ACC112 (cell line): ENCODE measurements at regions not wholly inside any gene's neighbourhood (a gene's known extent, or its start where the extent isn't known, plus 50 kb on each side); places are given as distances from the start of the nearest gene placed in this dataset.

Source experiments
- H2AFZ ChIP-seq: fragments of 200-600 bp; sonication (generic); one replicate; pipeline ENCODE4 v1.6.0; 2017; ENCODE audit warnings: antibody characterized with exemption, low read length; ENCODE audit not compliant: unreplicated experiment
- H3K27ac ChIP-seq: fragments of 200-600 bp; sonication (generic); 2 replicates; pipeline ENCODE4 v1.5.1; 2014; ENCODE audit warnings: low read depth, mild to moderate bottlenecking, antibody characterized with exemption, low read length, moderate library complexity
- H3K27me3 ChIP-seq: fragments of 200-600 bp; sonication (generic); 2 replicates; pipeline ENCODE4 v1.6.1; 2014; ENCODE audit warnings: mild to moderate bottlenecking, antibody characterized with exemption, low read length, moderate library complexity, mixed read lengths; ENCODE audit not compliant: insufficient read depth
- H3K36me3 ChIP-seq: fragments of 200-600 bp; sonication (generic); 2 replicates; pipeline ENCODE4 v1.6.1; 2016; ENCODE audit warnings: mild to moderate bottlenecking, antibody characterized with exemption, low read length, moderate library complexity, mixed read lengths; ENCODE audit not compliant: insufficient read depth
- H3K4me1 ChIP-seq: fragments of 200-600 bp; sonication (generic); one replicate; pipeline ENCODE4 v1.6.1; 2016; ENCODE audit warnings: low read length, mixed read lengths; ENCODE audit not compliant: insufficient read depth, unreplicated experiment, control insufficient read depth
- H3K4me3 ChIP-seq: fragments of 200-600 bp; sonication (generic); 2 replicates; pipeline ENCODE4 v1.5.1; 2014; ENCODE audit warnings: mild to moderate bottlenecking, low read depth, low read length
- H3K79me2 ChIP-seq: fragments of 200-600 bp; sonication (generic); one replicate; pipeline ENCODE4 v1.6.0; 2016; ENCODE audit warnings: low read length; ENCODE audit not compliant: control insufficient read depth, unreplicated experiment, insufficient read depth

DNA sequence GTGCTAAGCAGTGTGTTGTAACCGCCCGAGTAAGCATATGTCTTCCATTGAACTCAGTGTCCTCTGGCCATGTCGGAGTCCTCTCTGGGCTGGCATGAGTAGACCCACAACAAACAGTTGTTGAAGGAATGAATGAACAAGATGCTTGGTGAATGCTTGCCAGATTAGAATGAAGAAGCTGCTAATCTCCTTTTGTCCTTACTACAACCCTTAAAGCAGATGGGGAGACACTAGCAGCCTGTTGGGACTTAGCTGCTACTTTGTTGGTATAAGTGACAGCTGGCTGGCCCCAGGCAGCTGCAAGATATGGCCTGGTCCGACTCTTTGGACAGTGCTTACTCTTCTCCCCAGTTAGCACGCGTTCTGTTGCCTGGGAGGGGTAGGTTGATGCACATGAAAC lies 370.1 kb downstream of the RPS24 start:
- H3K27me3 ChIP-seq, result peaks cover 52% of the 10 kb centered on the region
- no peaks in the 10 kb centered on the region for H3K79me2 ChIP-seq
- no peaks in the 10 kb centered on the region for H3K36me3 ChIP-seq
- no peak overlapping the region for H3K4me3 ChIP-seq
- H2AFZ ChIP-seq, result no peak overlapping the region
- no peak overlapping the region for H3K27ac ChIP-seq
- H3K4me1 ChIP-seq, result no peaks in the 10 kb centered on the region

DNA sequence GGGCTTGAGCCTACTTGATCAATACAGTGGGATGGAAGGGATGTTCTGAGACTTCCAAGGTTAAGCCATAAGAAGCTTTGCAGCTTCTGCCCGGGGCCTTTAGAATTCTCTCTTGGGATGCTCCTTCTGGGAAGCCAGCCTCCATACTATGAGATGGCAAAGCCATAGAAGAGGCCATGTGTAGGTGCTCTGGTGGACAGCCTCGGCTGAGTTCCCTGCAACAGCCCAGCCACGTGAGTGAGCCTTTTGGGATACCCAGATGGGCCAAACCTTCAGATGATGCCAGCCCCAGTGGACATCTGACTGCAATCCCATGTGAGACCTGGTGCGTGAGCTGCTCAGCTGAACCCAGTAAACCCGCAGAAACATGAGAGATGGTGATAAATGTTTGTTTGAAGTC lies 370.6 kb downstream of the RPS24 start:
- H3K79me2 ChIP-seq, result no peaks in the 10 kb centered on the region
- H2AFZ ChIP-seq, result no peak overlapping the region
- H3K36me3 ChIP-seq, result no peaks in the 10 kb centered on the region
- H3K4me1 ChIP-seq, result no peaks in the 10 kb centered on the region
- H3K27ac ChIP-seq, result no peak overlapping the region
- no peak overlapping the region for H3K4me3 ChIP-seq
- peaks cover 52% of the 10 kb centered on the region for H3K27me3 ChIP-seq

DNA sequence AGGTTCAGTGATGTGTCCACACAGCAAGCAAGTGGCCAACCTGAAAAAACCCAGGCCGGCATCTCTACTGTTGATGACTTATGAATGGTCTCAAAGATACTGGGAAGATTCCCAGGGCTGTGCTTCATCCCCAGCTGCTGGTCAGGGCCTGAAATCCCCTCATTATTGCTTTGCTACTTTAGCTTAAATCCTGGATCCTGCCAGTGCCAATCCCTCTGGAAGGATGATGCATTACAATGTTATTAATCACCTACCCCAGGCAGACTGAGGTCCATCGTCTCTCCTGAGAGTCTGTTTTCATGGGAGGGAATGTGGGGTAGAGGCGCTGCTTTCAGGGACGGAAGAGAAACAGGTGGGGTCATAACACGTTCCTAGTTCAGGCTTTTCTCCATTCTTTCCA lies 371.6 kb downstream of the RPS24 start:
- Histone ChIP-seq H2AFZ (no peak overlapping the region), H3K4me1 (no peaks in the 10 kb centered on the region), H3K36me3 (no peaks in the 10 kb centered on the region), H3K79me2 (no peaks in the 10 kb centered on the region), H3K27ac (no peak overlapping the region), H3K27me3 (peaks cover 46% of the 10 kb centered on the region), H3K4me3 (no peak overlapping the region)

DNA sequence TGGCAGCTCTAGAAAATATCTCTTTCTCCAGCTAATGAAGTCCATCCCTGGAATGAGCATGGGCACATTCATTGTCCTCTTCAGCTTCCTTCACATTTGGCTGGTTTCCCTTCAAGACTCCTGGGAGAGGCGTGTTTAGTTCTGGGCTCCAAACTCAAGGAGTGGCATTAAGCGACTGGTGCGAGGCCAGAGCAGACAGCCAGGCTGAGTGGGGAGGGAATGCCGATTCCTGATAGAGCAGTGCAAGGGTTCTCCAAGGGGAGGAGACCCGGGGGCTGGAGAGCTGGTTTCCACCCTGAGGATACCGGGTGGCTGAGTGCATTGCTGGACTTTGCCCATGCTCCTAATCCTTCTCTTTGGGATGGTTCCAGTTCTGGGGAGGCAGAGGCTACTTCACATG lies 372.1 kb downstream of the RPS24 start:
- Histone ChIP-seq H3K36me3 (no peaks in the 10 kb centered on the region), H3K4me1 (no peaks in the 10 kb centered on the region), H3K79me2 (no peaks in the 10 kb centered on the region), H2AFZ (no peak overlapping the region), H3K27ac (no peak overlapping the region), H3K4me3 (no peak overlapping the region), H3K27me3 (peaks cover 42% of the 10 kb centered on the region)

DNA sequence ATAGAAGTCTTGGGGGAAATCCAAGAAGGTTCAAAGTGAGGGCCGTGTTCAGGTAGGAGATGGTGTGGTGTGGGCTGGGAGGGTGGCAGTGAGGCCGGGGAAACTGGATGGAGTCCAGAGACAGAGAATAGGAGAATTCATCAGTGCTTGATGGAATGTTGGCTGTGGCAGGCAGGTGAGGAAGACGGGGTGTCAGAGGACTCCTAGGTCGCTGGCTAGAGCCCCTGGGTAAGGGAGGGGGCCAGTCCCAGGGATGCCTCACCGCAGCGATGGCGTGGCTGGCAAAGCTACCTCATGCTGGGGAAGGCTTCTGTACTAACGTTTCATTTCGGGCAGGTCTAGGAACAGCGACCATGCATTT lies 373.0 kb downstream of the RPS24 start:
- H3K79me2 ChIP-seq, result no peaks in the 10 kb centered on the region
- no peak overlapping the region for H3K27ac ChIP-seq
- no peak overlapping the region for H2AFZ ChIP-seq
- no peaks in the 10 kb centered on the region for H3K36me3 ChIP-seq
- H3K27me3 ChIP-seq, result peaks cover 42% of the 10 kb centered on the region
- no peaks in the 10 kb centered on the region for H3K4me1 ChIP-seq
- H3K4me3 ChIP-seq, result no peak overlapping the region

DNA sequence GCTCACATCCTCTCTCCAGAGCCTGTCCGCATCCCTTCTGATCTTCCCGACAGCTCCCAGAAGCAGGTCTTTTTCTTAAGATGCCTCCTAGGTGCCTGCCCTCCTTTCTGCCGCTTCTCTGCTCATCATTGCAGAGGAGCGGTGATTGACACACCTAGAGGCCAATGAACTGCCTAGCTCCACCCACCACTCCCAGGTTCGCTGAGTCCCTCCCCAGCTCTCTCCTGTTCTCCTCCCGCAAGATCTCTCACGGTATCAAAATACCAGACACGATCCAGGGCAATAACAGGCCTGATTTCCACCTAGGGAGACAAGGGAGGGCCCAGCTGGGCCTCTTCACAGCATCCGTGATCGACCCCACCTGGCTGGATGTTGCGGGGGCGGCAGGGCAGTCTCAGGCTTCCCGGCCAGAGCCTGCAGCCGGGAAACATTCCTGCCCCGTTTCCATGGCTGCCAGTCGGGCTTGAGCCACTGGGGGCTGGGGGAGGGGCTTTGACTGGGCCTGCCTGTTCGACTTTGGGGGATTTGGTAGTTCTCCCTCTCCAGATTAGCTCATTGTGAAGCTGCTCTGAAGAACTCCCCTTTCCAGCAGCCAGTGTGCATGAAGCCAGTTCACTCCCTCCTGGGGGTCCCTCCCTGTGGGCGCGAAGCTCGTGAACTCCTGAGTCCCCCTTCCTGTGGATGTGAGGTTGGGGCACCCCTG lies 373.5 kb downstream of the RPS24 start:
- H2AFZ ChIP-seq, result no peak overlapping the region
- no peak overlapping the region for H3K4me3 ChIP-seq
- no peak overlapping the region for H3K27ac ChIP-seq

DNA sequence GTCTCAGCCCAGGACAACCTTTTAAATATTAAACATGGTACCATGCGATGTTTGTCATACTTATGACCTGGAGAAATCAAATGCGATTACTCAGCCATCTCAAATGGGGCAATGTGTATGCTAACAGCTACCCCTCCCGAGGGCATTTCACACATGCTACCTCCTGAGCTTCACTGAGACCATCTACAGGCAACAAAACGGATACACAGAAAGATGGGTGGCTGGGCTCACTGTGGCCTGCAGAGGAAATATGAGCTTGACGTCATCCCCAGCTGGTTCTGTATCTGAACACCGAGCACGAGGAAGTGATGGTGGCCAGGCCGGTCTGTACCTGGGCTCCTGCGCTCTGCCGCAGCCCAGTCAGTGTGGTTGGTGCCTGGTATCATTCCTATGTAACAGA lies 374.3 kb downstream of the RPS24 start:
- Histone ChIP-seq H3K27me3 (peaks cover 42% of the 10 kb centered on the region), H2AFZ (no peak overlapping the region), H3K79me2 (no peaks in the 10 kb centered on the region), H3K4me1 (no peaks in the 10 kb centered on the region), H3K27ac (no peak overlapping the region), H3K4me3 (no peak overlapping the region), H3K36me3 (no peaks in the 10 kb centered on the region)

More for the DNA sequence above, 373.5 kb downstream of the RPS24 start:
- peaks cover 42% of the 10 kb centered on the region for H3K27me3 ChIP-seq
- H3K79me2 ChIP-seq, result no peaks in the 10 kb centered on the region
- H3K36me3 ChIP-seq, result no peaks in the 10 kb centered on the region
- H3K4me1 ChIP-seq, result no peaks in the 10 kb centered on the region

DNA sequence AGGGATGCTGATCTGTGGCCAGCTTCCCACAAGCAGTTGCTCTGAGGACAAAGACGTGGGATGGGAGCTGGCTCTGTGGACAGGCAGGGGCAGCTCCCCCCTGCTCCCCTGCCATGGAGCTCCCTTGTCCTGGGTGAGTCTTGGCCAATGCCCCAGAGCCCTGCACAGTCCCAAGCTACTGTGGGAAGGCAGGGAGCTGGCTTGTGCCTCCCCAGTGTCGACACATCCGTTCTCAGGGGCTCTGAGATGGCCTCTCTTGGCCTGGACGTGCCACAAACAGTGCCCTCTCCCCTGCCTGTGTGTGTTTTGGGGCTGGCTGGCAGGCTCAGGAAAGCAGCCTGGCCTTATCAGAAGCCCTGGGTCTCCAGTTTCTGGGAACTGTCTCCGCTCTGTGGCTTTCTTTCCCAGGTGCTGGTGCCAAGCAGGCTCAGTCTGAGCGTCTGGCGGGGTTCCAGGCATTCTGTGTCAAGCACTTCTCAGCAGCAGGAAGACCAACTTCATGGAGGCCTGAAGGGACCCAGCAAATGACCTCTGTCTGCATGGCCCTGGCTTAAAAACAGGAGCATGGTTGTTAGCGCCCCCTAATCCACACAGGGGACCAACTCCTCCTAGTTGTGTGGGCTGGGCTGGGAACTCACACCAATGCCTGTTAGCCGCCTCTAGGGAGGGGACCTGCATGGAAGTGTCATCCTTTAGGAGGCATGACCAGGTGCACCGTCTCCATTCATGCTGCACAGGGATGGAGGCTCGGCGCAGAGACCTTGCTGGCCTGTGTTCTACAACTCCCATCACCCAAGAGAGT lies 375.2 kb downstream of the RPS24 start:
- no peak overlapping the region for H2AFZ ChIP-seq
- no peak overlapping the region for H3K27ac ChIP-seq
- H3K4me1 ChIP-seq, result no peaks in the 10 kb centered on the region
- no peak overlapping the region for H3K4me3 ChIP-seq
- H3K36me3 ChIP-seq, result no peaks in the 10 kb centered on the region
- H3K27me3 ChIP-seq, result peaks cover 37% of the 10 kb centered on the region
- H3K79me2 ChIP-seq, result no peaks in the 10 kb centered on the region

DNA sequence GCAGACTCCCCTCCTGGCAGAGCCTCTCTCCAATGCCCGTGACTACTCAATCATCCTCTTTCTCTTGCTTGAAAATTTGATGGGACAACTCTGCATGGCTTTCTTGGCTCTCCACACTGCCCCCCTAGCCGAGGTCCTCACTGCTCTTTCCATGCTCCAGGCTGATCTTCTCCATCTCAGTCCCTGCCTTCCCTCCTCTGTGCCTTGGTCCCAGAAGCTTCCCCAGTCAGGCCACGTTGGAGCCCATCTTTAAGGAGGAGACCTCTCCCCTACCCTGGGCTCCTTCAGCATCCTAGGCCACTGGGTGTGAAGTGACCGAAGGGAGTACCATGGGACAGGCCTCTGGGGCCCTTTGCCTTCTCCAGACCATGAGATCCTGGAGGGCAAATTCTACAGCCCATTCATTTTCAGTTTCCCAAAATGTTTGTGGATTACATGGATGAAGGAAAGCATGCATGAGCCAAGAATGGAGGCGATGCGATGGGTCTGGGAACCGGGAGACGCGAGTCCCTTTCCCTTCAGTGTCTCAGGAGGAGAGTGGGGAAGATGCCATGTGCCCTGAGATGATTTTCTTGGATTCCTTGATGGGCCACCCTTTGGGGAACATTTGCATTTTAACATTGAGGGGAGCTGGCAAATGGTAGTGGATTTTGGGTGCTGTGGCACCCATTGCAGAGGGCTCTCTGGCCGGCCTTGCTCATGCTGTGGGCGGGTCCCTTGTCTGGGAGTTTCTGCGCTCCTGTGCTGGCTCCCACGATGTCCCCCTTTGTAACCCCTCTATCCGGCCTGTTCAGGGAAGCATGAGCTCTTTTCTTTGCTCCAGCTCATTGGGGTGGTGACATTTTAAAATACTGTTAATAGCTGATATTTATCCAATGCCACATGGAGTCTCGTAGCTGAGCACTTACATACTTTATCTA lies 376.6 kb downstream of the RPS24 start:
- Histone ChIP-seq H2AFZ (no peak overlapping the region), H3K27ac (no peak overlapping the region), H3K4me1 (no peaks in the 10 kb centered on the region), H3K4me3 (no peak overlapping the region), H3K36me3 (no peaks in the 10 kb centered on the region), H3K27me3 (peaks cover 28% of the 10 kb centered on the region), H3K79me2 (no peaks in the 10 kb centered on the region)

DNA sequence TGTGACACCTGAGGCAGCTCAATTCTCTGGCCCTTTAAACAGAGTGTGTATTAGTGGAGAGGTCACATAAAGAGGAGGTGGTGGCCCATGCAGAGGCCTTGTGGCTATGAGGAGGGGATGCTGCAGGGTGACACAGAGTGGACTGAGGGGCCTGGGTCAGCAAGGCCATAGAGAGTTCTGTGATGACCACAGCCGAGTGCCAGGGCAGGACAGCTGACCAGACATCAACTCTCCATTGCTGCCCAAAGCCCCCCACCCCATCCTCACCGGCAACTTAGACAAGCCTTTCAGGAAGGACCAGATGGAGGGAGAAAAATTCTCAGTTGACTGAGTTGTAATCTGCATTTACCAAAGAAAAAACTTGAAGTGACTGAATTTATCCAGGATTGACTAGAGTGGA lies 378.1 kb downstream of the RPS24 start:
- peaks cover 17% of the 10 kb centered on the region for H3K27me3 ChIP-seq
- no peak overlapping the region for H3K4me3 ChIP-seq
- peaks cover 8% of the 10 kb centered on the region for H3K4me1 ChIP-seq
- no peak overlapping the region for H3K27ac ChIP-seq
- H2AFZ ChIP-seq, result no peak overlapping the region
- H3K79me2 ChIP-seq, result no peaks in the 10 kb centered on the region
- no peaks in the 10 kb centered on the region for H3K36me3 ChIP-seq
